NCI-H146 treated with DMSO at 0.1 percent for 48 hours (cell line): ENCODE measurements at regions not wholly inside any gene's neighbourhood (a gene's known extent, or its start where the extent isn't known, plus 50 kb on each side); places are given as distances from the start of the nearest gene placed in this dataset.

Experiments
- DNase-seq: peaks from one replicate; lab custom pipeline; 2025; ENCODE audit not compliant: unreplicated experiment; lab: John Stamatoyannopoulos, UW

GRCh38 chr18:75358928-75359327, 68.6 kb downstream of the SMIM21 start:
- DNase-seq: no peak

- no peak for DNase-seq
Measured at GRCh38 chr18:75353357-75353756, 74.1 kb downstream of the SMIM21 start.

GRCh38 chr18:75351409-75351808, 76.1 kb downstream of the SMIM21 start:
- no peak for DNase-seq

GRCh38 chr18:75350857-75351256, 76.6 kb downstream of the SMIM21 start:
- no peak for DNase-seq

- peak; percentile 98 for DNase-seq
Measured at GRCh38 chr18:75350512-75350839, 77.0 kb downstream of the SMIM21 start.

GRCh38 chr18:75349668-75350511, 77.6 kb downstream of the SMIM21 start:
- DNase-seq: no peak

GRCh38 chr18:75346671-75347070, 80.8 kb downstream of the SMIM21 start:
- no peak for DNase-seq

- no peak for DNase-seq
Measured at GRCh38 chr18:75344615-75345014, 82.9 kb downstream of the SMIM21 start.

GRCh38 chr18:75344161-75344560, 83.3 kb downstream of the SMIM21 start:
- DNase-seq: no peak

GRCh38 chr18:75343389-75343788, 84.1 kb downstream of the SMIM21 start:
- DNase-seq: no peak

GRCh38 chr18:75341897-75342296, 85.6 kb downstream of the SMIM21 start:
- DNase-seq: no peak

- no peak for DNase-seq
Measured at GRCh38 chr18:75341267-75341666, 86.2 kb downstream of the SMIM21 start.

- no peak for DNase-seq
Measured at GRCh38 chr18:75339936-75340605, 87.4 kb downstream of the SMIM21 start.
